Stomach (tissue), 8 donors: ENCODE measurements at regions not wholly inside any gene's neighbourhood (a gene's known extent, or its start where the extent isn't known, plus 50 kb on each side); places are given as distances from the start of the nearest gene placed in this dataset.

Experiments
- DNase-seq, 2 donors: peaks; one replicate each; pipeline versions ENCODE4 v3.0.0 to v3.0.0-alpha.2; 2013 to 2019
- H3K27ac ChIP-seq, 5 donors: fragments of 200-600 bp in 4 of 5; sonication (generic) in 4 of 5; one replicate each; pipeline ENCODE4 v1.5.1; 2013 to 2019; ENCODE audit warnings: mild to moderate bottlenecking in 1 of 5, moderate library complexity in 1 of 5
- H3K27me3 ChIP-seq, 3 donors: fragments of 200-600 bp; sonication (generic); one replicate each; pipeline ENCODE4 v1.5.1; 2017 to 2019; ENCODE audit warnings: mixed run types in 1 of 3
- H3K36me3 ChIP-seq, 4 donors: fragments of 200-600 bp; sonication (generic); 1 replicate in 3 of 4; 2 replicates in 1 of 4; pipeline ENCODE4 v1.5.1; 2016 to 2019
- H3K4me1 ChIP-seq, 4 donors: fragments of 200-600 bp; sonication (generic); one replicate each; pipeline ENCODE4 v1.5.1; 2016 to 2019
- H3K4me3 ChIP-seq, 4 donors: fragments of 200-600 bp; sonication (generic) in 3 of 4; one replicate each; pipeline ENCODE4 v1.5.1; 2016 to 2019; ENCODE audit warnings: mild to moderate bottlenecking in 1 of 4
- H3K9me3 ChIP-seq, 4 donors: fragments of 200-600 bp; sonication (generic); one replicate each; pipeline ENCODE4 v1.5.1; 2016 to 2019
- EP300 ChIP-seq: sonication (generic); formaldehyde crosslinking; IDR thresholded peaks from one replicate; pipeline ENCODE4 v1.6.1; 2017; ENCODE audit warnings: antibody characterized with exemption
- POLR2A ChIP-seq, 4 donors: fragments of 450-650 bp; IDR thresholded peaks; one replicate each; pipeline ENCODE4 v1.6.1; 2016; ENCODE audit warnings: antibody characterized with exemption in 4 of 4, control low read depth in 2 of 4, mild to moderate bottlenecking in 1 of 4, moderate library complexity in 1 of 4
- POLR2AphosphoS5 ChIP-seq, 3 donors: sonication (generic); formaldehyde crosslinking; IDR thresholded peaks; one replicate each; pipeline ENCODE4 v1.6.1; 2016; ENCODE audit warnings: antibody characterized with exemption in 3 of 3
- WGBS, 5 donors: extraction: QIAGEN DNeasy Blood & Tissue Kit in 3 of 5; methylation state at CpG; one replicate each; pipeline versions ENCODE4 v1.1.5 to v1.1.7; 2013 to 2018; 5-methylcytosine and 5-hydroxymethylcytosine counted together
- intact Hi-C: fragments of 100-400 bp; cut with DNase I; formaldehyde crosslinking; loops from one replicate; pipeline ENCODE4 v1.15.1; 2023; ENCODE audit warnings: low total_unique reads
- TF ChIP-seq, protein P1 (sequence below), 7 experiments: fragments of 450-650 bp in 4 of 7; fragments of 200-600 bp in 3 of 7; sonication (generic) in 3 of 7; IDR thresholded peaks; one replicate each; pipeline ENCODE4 v1.5.1; 2016 to 2019; ENCODE audit warnings: antibody characterized with exemption in 7 of 7, control low read depth in 2 of 7, mild to moderate bottlenecking in 1 of 7
- donor health status: healthy with polysubstance abuse.
- donor health status: Bipolar disorder and iron deficiency.
- donor health status: healthy.

DNA sequence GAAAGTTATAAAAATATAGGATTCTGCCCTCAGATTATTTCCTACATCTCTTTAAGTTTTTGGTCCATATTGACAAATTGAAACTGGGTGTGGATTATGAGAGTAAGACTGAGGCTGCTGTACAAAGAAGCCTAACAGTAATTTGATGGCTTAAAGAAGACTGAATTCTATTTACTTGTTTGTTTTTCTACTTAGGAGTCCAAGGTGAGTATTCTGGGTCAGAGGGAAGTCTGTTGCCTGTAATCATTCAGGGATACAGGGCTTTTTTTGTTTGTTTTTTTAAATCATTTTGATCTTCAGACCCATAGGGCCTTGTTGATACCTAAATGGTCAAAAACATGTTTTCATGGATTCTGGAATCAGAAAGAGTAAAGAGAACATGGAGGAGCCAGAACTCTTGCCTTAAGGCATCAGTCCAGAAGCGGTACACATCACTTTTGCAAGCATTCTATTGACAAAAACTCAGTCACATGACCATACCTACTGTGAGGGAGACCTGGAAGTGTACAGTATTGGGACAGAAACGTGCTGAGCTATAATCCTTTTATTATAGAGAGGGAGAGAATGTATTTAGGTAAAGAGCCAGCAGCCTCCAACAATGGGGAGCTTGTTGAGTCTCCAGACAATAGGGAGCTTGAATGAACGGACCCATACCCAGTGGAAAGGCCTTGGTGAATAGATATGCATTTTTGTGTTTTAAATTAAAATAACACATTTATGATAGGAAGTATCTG is 102.7 kb downstream of the LRRC70 start:
- DNase-seq, result no peak
- Histone ChIP-seq H3K27ac (no peak overlapping the region), H3K4me1 (no peaks in the 10 kb centered on the region), H3K36me3 (no peaks in the 10 kb centered on the region), H3K27me3 (no peaks in the 10 kb centered on the region), H3K4me3 (no peak overlapping the region), H3K9me3 (peaks cover 3 to 28% (median 23%) of the 10 kb centered on the region in 4 donors)
- intact Hi-C loops, result no loop called here
- 55 to 69% (median 58%) methylated on average over 3 of the region's 3 CpGs for WGBS, 5 donors
- no peak for TF ChIP-seq EP300
- TF ChIP-seq, protein P1, sequence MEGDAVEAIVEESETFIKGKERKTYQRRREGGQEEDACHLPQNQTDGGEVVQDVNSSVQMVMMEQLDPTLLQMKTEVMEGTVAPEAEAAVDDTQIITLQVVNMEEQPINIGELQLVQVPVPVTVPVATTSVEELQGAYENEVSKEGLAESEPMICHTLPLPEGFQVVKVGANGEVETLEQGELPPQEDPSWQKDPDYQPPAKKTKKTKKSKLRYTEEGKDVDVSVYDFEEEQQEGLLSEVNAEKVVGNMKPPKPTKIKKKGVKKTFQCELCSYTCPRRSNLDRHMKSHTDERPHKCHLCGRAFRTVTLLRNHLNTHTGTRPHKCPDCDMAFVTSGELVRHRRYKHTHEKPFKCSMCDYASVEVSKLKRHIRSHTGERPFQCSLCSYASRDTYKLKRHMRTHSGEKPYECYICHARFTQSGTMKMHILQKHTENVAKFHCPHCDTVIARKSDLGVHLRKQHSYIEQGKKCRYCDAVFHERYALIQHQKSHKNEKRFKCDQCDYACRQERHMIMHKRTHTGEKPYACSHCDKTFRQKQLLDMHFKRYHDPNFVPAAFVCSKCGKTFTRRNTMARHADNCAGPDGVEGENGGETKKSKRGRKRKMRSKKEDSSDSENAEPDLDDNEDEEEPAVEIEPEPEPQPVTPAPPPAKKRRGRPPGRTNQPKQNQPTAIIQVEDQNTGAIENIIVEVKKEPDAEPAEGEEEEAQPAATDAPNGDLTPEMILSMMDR (IDR thresholded peaks at IDR 0.05), result no peak
- TF ChIP-seq POLR2AphosphoS5 (IDR thresholded peaks at IDR 0.05), result no peak
- TF ChIP-seq POLR2A (IDR thresholded peaks at IDR 0.05), result no peak

DNA sequence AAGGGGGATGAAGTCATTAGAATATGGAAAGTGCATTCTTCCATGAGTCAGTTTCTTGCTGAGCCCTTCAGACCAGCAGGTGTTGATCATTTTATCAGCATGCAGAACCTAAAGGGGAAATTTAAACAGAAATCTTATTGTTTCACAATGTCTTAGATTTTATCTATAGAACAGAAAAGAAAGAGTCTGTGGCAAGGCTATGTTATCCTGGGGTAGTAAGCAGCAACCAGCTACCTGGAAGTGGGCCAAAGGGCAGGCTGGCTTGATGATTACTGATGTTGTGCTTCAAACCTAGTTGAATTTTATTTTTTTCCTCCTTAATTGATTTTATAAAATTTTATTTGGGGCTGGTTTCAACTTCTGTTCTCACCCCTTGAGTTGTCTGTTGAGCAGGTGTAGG is 101.5 kb downstream of the LRRC70 start:
- Histone ChIP-seq H3K27me3 (no peaks in the 10 kb centered on the region), H3K36me3 (no peaks in the 10 kb centered on the region), H3K4me3 (no peak overlapping the region), H3K4me1 (no peaks in the 10 kb centered on the region), H3K27ac (no peak overlapping the region), H3K9me3 (peaks cover 3 to 32% (median 23%) of the 10 kb centered on the region in 4 donors)
- DNase-seq, result no peak
- intact Hi-C loops, result no loop called here
- TF ChIP-seq EP300 (no peak), POLR2AphosphoS5 (IDR thresholded peaks at IDR 0.05) (no peak), POLR2A (IDR thresholded peaks at IDR 0.05) (no peak)
- TF ChIP-seq, protein P1 (IDR thresholded peaks at IDR 0.05), result no peak
